Hematopoietic multipotent progenitor cell treated with erythropoietin and hydrocortisone succinate and interleukin-3 and kit ligand, for 6 days (in vitro differentiated cells): ENCODE measurements at regions not wholly inside any gene's neighbourhood (a gene's known extent, or its start where the extent isn't known, plus 50 kb on each side); places are given as distances from the start of the nearest gene placed in this dataset.
"Not testable (repeated sequence)": the region's sequence is repeated elsewhere in the genome, so short reads cannot be mapped to it uniquely, and the experiment has no call there.

ENCODE experiments used
- DNase-seq: peaks from one replicate; pipeline ENCODE4 v3.0.0-alpha.2; 2015

DNA sequence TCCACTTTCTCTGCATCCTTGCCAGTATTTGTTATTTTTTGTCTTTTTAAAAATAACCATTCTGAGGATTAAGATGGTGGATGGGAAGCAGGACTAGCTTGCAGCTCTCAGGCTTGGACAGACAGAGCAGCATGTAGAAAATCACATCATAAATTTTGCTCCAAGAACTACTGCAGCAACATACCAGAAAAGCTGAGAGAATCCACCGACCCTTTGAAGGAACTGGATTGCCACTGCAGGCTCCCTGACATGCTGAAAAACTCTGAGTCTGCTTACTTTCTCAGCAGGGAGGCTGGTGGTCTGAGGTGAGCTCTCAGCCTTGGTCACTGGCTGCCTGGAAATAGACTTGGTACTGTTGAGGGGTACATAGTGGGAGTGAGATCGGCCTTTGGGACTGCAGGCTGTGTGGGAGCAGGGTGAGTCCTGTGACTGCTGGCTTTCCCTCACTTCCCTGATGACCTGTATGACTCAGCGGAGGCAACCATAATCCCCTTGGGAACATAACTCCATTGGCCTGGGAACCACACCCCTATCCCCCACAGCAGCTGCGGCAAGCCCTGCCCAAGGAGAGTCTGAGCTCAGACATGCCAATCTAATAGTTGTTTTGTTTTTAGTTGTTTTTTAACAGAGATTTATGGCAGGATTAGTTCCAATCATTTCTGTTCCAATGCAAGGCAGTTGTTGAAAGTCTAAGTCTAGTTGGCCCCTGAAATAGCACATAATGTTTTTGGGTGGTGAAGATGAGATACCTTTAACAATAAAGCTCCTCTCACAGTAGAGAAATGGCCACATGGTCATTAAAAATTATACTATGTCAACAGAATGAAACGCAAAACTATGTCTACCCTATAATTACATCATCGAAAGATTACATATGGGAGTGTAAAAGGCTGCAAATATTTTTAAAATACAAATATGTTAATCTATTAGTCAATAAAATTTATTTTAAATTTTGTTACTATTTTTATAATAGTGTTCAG is 414.2 kb upstream of the CHAC2 start:
- no peak for DNase-seq

DNA sequence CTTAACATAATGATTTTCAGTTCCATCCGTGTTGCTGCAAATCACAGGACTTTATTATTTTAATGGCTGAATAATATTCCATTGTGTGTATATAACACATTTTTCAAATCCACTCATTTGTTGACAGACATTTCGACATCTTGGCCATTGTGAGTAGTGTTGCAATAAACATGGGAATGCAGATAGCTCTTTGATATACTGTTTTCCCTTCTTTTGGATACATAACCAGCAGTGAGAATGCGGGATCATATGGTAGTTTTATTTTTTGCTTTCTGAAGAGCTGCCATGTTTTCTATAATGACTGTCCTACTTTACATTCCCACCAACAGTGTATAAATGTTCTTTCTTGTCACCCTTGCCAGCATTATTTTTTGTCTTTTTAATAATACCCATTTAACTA is 420.3 kb upstream of the CHAC2 start:
- DNase-seq = no peak

DNA sequence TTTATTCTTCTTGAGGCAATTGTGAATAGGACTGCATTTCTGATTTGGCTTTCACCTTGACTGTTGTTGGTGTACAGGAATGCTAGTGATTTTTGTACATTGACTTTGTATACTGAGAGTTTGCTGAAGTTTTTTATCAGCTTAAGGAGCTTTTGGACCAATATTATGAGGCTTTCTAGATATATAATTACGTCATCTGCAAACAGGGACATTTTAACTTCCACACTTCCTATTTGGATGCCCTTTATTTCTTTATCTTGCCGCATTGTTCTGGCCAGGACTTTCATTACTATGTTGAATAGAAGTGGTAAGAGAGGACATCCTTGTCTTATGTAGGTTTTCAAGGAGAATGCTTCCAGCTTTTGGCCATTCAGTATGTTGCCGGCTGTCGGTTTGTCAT is 425.4 kb upstream of the CHAC2 start:
- no peak for DNase-seq

DNA sequence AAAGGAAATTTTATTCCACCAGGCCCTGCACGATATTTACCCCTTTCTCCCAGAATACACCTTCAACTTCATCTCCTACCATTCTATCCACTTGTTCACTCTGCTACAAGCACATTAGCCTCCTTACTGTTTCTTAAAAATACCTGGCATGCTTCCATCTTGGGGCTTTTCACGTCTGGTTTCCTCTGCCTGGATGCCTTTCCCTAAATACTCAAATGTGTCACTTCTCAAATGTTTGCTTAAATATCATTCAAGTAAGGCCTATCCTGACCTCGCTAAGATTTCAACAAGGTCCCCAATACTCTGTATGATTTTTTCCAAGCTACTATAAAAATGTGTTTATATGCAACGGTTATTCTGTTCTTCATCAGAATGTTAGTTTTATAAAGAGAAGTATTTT is 433.0 kb upstream of the CHAC2 start:
- DNase-seq = no peak

DNA sequence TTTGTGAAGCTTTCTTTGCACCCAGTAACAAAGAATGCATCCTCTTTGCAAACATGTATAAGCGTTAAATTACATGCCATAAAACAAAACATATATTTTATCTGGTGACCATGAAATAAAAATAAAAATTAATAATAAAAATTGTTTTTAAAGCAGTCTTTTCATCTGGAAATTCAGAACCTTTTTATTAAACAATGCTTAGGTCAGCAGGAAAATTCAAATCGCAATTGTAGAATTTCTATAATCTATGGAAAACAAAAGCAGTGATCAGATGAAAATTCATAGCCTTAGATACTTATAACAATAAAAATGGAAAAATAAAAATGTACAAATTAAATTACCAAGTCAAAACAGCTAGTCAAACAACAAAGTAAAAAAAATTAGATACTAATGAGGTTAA is 435.9 kb upstream of the CHAC2 start:
- DNase-seq = no peak

DNA sequence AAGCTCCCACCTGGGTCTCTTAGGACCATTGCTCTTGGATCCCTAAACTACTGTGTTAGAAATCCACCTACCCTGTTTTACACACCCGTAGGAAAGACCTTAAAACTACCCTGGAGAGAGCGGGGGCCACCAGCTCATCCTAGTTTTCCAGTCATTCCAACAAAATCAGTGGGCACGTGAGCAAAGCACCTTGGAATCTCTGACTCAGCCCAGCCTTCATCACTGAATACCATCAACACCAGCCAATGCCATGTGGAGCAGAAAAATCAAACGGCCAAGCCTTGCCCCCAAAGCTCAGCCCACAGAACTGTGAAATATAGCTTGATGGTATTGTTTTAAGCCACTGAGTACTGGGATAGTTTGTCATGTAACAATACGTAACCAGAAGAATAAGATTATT is 449.7 kb upstream of the CHAC2 start:
- DNase-seq = no peak

DNA sequence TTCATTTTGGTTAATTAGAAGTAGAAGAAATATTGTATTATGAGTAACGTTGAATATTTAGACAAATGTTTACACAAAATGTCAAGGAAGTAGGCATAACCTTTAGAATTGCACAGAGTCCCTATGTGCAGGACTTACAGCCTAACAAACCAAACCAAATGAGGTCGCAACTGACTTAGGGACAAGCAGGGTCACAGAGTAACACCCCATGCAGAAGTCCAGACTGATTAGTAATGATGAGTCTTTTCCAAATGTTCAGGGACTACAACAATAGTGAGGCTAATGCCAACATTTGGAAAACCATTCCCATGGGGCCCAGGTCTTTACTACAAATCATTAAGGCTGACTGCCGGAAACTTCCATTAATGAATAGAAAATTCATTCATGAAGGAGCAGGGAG is 452.5 kb upstream of the CHAC2 start:
- DNase-seq = no peak

DNA sequence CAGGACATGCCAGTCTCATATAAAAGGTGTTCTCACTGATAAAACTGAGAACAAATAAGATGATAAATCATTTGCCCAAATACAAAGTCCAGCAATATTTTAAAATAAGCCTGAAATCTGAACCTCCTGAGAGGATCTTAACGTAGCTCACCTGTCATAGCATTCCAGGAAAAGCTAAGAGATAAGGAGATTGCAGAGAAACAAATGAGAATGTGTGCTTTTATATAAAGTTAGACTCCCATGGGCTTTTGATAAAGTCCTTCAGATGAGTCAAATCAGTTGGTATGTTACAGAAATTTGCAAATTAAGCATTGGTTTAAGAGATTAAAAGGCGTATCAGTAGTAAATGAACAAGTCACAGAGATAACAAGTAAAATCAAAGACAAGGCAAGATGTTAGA is 452.9 kb upstream of the CHAC2 start:
- DNase-seq = no peak

DNA sequence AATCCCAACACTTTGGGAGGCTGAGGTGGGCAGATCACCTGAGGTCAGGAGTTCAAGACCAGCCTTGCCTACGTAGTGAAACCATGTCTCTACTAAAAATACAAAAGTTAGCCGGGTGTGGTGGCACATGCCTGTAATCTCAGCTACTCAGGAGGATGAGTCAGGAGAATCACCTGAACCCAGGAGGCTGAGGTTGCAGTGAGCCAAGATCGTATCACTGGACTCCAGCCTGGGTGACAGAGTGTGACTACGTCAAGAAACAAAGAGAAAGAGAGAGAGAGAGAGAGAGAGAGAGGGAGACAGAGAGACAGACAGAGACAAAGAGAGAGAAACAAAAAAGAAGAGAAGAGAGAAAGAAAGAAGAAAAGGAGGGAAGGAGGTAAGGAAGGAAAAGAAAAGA is 454.0 kb upstream of the CHAC2 start:
- not testable (repeated sequence) for DNase-seq

DNA sequence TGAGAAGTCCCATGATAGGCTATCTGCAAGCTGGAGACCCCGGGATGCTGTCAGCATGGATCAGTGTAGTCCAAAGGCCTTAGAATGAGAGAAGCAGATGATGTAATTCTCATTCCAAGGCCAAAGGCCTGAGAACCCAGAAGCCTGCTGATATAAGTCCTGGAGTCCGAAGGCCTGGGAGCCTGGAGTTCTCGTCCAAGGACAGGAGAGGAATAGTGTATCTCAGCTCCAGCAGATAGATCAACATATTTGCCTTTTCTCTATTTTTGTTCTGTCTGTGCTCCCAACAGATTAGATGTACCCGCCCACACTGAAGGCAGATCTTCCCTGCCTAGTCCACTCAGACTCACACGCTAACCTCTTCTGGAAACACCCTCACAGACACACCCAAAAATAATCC is 454.9 kb upstream of the CHAC2 start:
- DNase-seq = no peak

DNA sequence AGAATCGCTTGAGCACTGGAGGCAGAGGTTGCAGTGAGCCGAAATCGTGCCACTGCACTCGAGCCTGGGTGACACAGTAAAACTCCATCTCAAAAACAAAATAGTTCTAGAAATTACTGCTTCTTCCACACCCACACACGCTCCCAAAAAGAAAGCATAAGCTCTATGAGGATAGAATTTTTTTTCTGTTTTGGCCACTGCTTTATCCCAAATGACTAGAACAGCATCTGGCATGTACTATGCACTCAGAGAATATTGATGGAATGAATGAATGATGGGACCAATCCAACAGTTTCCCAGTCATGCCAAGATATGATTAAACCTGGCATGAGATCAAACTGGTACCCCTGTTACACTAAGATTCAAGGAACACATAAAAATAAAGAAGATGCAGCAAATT is 455.4 kb upstream of the CHAC2 start:
- DNase-seq = no peak

DNA sequence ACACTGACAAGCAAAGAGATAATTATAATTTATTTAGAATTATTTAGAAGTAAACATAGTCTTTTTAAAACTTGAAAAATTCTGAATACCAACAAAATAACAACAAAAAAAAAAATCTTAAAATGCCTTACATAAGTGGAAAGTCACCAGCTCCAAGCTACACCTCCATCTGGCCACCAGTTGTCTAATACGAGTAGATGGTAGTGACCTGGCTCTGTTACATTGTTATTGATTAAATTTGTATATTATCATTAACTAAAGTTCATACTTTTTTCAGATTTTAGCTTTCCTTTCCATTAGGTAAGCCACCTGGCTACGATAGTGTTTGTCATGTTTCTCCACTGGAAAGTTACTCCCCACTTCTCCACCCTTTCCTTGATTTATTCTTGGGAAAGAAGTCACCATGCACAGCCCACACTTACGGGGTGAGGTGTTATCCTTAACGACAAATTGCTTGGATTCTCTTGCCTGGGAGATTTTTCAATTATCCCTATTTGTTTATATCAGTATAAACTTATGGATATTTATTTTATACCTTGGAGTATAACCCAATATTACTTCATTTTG is 464.5 kb upstream of the CHAC2 start:
- DNase-seq = no peak

DNA sequence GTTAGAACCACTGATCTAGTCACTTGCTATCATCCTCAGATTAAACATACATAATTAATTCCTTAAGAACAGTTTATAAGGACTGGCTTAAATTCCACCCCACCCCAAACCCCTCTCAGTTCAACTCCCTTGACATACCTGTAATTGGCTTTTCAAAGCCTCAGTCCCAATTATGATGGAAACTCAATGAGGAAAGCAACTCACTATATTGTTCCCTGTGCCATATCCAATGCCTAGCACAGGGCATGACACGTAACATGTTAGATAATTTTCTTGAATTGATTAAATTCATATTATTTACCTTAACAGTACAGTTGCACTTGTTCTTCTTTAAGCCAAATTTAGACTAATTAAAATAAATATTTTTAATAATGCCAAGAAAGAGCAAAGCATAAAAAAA is 465.1 kb upstream of the CHAC2 start:
- no peak for DNase-seq

DNA sequence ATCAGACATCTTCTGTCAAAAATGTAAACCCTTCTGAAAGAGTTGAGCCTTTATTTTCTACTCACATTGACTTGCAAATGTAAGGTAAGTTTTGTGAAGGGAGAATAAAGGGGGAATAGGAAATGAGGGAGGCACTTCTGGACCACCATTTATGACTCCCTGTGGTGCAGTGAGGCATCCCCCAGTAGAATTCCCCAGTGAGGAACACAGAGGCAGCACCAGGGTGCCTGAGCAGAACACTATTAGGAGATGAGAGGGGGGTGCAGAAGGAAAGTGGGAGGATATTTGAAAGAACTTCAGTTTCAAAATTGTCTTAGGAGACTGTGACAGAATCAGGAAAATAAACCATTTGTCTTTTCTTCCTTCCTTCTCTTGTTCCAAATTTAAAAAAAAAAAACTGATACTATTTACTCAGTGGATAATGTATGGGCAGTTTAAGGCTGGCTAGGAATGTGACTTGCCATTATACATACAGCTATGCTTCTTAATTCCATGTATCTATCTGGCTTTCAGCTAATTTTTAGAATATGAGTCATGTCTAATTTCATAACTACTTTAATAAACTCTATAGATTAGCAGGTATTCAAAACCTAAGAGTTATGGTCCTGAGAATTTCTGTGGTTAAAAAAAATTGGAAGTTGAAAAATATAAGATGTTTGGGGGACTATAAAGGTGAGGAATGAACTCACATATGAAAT is 478.1 kb upstream of the CHAC2 start:
- no peak for DNase-seq

DNA sequence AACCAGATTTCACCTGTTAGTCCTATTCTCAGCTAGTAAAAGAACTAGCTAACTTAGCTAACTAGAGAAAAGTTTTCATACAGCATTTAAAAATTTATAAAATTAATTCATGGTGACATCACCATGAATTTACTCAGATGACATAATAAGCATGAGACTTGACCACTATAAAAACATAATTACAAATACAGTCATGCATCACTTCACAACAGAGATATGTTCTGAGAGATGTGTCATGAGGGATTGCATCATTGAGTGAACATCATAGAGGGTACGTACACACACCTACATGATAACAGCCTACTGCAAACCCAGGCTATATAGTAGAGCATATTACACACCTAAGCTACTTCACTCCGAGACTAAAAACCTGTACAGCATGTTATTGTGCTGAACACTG is 481.3 kb upstream of the CHAC2 start:
- no peak for DNase-seq

DNA sequence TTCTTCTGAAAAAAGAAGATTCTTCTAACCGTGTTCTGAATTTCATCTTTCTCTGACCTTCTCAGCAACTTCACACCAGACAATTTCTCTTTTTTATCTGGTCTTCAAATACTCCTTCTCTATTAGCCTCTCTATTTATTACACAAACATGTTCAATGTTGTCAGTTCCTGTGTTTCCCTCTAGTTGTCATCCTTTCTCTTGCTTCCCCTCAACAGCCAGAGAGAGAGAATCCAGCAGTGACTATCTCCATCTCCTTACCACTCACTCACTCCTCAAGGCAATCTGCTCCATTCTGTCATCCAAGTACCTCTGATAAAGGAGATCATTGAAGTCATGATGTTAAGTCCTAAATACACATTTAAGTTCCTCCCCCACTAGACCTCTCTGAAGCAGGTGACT is 491.9 kb upstream of the CHAC2 start:
- no peak for DNase-seq

DNA sequence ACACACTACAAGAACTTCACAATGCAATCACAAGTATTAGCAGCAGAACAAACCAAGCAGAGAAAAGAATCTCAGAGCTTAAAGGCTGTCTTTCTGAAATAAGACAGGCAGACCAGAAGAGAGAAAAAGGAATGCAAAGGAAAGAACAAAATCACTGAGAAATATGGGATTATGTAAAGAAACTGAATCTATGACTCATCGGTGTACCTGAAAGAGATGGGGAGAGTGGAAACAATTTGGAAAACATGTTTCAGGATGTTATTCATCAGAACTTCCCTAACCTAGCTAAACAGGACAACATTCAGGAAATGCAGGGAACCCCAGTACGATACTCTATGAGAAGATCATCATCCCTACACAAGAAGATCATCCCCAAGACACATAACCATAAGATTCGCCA is 499.0 kb upstream of the CHAC2 start:
- DNase-seq = no peak

DNA sequence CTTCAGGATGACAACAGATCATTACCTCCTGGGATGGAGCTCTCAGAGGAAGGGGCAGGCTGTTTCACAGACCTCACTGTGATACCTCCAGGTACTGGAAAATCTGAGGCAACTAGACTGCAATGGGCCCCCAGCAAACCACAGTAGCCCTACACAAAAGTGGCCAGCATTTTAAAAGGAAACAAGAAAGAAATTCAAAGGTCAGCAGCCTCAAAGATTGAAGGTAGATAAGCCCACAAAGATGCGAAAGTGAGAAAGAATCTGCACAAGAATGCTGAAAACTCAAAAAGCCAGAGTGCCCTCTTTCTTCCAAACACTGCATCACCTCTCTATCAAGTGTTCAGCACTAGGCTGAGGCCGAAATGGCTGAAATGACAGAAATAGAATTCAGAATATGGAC is 499.5 kb upstream of the CHAC2 start:
- DNase-seq = no peak

DNA sequence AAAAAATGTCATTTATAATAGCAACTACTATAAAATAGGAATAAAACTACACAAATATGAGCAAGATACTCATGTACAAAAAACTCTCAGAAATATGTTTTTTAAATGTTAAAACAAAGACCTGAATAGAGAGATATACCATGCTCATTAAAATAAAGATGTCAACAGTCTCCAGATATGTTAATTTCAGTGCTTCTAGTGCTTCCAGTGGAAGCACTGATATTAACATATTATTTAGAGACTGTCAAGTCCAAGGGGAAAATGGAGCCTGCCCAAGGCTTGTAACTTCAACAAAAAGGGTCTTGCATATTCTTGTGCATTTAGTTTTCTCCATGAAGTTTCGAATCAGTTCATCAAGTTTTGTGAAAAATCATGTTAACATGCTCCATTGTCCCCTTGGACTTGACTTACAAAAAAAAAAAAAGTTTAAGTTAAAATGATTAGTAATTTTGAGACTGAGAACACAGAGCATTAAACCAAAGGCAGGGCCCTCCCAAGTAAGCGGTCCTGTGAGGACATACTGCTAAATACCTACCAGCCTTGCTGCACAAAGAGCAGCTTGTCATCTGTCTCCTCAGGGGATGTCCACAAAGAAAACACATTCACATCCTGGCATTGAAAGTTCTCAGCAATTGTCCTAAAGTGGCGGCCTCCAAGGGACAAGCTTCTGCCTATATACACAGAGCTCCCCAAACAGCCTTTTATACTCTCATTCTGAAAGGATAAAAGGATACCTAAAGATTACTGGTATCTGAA is 501.9 kb upstream of the CHAC2 start:
- DNase-seq = no peak

DNA sequence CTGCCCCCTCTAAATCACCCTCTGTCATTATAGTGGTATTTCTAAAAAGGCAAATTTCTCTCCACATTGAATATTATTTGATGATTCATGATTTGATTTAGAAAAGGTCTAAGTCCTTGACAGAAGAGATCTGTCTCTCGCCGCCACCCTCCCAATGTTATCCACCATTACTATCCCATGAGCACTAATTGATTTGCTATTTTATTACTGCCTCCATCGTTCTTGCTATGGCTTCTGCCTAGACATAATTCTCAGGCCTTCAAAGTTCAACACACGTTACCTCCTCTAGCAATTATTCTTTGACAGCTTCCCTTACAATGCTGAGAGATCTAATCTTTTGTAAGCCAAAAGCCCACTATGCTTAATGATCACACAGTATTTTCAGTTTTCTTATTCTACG is 507.0 kb upstream of the CHAC2 start:
- DNase-seq = no peak

DNA sequence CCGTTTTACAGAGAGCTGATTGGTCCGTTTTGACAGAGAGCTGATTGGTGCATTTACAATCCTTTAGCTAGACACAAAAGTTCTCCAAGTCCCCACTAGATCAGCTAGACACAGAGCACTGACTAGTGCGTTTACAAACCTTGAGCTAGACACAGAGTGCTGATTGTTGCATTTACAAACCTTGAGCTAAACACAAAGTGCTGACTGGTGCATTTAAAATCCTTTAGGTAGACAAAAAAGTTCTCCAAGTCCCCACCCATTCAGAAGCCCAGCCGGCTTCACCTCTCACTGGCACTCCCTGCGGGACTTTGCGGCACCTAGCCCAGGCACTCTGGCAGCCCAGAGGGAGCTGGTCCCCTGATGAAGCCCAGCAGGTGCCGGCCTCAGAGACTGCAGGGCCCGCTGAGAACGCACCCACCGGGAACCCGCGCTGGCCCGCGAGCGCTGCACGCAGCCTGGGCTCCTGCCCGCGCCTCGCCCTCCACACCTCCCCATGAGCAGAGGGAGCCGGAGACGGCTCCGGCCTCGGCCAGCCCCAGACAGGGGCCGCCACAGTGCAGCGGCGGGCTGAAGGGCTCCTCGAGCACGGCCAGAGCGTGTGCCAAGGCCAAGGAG is 508.1 kb upstream of the CHAC2 start:
- DNase-seq = no peak

DNA sequence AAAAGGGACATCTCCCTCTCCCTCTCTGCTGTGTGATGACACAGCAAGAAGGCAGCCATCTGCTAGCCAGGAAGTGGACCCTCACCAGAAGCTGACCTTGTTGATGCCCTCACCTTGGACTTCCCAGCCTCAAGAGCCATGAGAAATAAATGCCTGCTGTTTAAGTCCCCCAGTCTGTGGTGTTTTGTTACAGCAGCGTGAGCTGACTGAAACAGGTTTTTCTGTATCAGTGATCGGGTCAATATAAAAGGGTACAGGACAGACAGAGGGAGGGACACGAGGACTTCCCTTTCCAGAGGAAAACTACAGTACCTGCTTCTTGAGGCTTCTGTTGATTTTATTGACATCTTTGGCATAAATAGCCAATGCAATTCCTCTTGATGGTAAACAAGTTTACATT is 510.3 kb upstream of the CHAC2 start:
- DNase-seq = no peak

DNA sequence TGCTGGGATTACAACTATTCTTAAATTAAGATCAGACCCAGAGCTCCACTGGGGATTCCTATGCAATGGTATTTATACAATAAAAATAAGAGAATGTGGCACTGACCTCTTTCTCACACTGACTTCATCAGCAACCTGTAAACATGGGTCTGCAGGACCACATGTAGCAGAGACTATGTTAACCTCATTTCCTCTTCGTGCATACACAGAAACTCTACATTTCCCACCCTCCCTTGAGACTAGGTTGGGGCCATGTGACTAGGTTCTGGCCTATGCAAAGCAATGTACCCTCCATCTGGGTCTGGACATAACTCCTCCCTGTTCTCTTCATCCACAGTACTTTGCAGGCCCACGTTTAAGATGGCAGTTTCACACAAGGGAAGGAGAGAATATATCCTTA is 514.4 kb upstream of the CHAC2 start:
- DNase-seq = no peak
